Fibroblast of skin of back (primary cell): ENCODE measurements at regions not wholly inside any gene's neighbourhood (a gene's known extent, or its start where the extent isn't known, plus 50 kb on each side); places are given as distances from the start of the nearest gene placed in this dataset.

Source experiments
- DNase-seq: peaks from one replicate; pipeline ENCODE4 v3.0.0-alpha.2; 2013

DNA sequence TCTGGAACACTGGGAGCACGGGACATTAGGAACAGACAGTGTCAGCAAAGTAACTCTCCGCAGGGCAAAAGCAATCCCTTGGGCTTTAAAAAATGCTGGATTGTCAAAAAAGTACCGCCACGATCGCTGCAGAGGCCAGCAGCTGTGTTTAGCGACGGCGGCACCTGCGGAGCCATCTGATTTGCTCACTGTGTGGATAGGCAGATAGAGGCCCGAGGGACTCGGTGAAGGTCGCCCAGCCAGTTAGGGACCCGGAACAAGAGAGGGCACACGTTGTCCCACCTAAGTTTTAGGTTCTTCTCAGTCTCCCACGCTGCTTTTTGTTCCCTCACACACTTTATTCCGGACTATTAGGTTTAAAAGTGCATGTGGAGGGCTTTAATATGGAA is 238.3 kb downstream of the TEX29 start:
- no peak for DNase-seq

DNA sequence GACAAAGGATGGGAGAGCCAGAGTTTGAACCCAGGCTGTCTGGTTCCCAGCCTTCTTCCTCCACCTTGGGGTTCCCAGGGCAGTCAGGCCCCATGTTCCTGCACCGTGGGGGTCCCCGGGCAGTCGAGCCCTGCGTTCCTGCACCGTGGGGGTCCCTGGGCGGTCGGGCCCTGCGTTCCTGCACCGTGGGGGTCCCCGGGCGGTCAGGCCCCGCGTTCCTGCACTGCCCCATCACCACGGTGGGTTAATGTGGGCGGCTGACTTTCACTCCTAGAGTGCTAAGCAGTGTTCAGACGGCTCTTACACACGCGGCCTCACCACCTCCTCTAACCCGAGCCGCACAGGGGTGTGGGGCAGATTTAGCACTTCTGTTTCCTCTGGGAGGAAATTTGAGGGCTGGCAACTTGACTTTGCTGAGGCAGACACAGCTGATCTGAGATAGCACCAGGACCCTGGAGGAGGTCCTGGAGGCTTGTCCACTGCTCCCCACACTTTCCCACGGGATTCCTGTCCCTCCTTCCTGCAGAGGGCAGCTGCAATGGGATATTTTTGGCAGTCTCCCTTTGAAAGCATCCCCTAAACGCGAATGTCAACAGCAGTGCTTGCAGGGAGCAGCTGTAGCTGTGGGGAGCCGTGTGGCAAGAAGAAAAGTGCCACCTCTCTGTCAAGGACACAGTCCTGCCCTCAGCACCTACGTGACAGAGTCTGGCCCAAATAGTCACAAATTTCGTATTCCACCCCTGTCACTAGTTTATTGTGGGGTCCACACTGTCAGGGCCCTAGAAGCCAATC is 239.4 kb downstream of the TEX29 start:
- DNase-seq, result no peak

GRCh38 chr13:111561091-111561781 is 240.8 kb downstream of the TEX29 start:
- no peak for DNase-seq

DNA sequence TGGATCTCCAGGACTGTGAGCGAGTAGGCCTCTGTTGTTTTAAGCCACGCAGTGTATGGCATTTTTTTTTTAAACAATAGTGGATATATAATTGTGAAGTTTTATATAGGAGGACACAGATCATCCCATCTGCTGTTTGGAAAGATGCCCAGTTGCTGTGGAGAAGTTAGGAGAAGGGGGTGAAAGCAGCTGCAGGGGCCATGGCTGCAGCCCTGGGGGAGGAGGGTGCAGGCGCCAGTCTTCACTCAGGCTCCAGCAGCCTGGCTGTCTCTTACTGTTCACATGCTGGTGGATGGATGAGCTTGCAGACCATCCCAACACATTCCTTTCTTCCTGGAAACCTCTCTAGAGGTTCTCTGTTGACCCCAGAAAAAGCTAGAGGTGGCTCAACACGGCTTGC is 242.3 kb downstream of the TEX29 start:
- no peak for DNase-seq

- DNase-seq, result no peak
Observed at GRCh38 chr13:111564606-111565005, 244.2 kb downstream of the TEX29 start.

DNA sequence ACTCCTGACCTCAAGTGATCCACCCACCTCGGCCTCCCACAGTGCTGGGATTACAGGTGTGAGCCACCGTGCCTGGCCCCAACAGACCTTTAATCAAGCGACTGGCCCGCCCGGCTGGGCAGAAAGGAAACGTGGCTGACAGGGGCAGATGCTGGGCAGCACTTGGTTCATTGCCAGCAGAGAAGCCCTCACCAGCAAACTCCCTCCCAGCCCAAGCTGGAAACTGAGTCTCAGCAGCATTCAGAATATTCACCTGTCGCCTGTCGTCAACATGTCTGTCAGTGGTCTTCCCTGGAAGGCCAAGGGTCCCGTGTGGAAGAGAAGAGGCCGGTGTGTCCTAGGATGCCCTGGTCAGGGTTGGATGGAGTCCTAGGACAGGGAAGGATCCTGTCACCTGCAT is 245.0 kb downstream of the TEX29 start:
- DNase-seq, result no peak

DNA sequence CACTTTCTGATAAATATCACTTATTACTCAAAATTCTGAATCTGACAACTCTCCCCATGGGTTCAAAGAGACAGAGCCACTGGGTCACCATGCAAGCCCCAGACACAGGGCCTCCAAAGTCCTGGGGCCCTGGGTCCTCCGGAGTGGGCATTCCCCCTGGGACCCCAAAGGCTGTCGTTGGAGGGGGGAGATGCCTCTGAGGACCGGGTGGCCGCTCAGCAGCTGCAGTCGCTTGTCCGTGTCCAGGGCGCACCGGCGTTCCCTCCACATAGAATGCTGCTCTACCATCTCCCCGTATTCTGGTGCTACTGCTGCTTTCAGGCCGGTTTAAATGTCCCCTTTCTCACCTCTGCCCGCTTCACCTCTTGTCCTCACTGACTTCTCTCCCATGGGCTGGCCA is 246.1 kb downstream of the TEX29 start:
- DNase-seq, result no peak

DNA sequence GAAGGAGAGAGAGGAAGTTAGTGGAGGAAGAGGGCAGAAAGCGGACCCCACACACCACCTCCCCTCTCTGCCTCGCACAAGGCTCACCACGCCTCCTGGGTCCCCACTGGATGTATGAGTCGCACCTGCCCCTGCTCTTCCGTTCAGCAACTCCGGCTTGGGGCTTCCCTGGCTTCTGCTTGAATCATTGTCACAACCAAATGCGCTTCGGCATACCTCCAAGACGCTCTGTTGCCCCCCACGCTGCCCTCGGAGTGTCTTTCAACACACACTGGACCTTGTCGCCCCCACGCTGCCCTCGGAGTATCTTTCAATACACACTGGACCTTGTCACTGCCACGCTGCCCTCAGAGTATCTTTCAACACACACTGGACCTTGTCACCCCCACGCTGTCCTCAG is 247.2 kb downstream of the TEX29 start:
- no peak for DNase-seq

DNA sequence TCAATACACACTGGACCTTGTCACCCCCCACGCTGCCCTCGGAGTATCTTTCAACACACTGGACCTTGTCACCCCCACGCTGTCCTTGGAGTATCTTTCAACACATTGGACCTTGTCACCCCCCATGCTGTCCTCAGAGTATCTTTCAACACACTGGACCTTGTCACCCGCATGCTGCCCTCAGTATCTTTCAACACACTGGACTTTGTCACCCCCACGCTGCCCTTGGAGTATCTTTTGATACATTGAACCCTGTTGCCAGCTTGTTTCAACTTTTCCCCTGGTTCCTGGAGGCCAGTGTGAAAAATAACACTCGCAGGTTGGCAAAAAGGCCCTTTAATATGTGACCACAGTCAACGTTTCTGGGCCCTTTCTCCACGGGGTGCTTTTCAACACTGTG is 247.8 kb downstream of the TEX29 start:
- no peak for DNase-seq

DNA sequence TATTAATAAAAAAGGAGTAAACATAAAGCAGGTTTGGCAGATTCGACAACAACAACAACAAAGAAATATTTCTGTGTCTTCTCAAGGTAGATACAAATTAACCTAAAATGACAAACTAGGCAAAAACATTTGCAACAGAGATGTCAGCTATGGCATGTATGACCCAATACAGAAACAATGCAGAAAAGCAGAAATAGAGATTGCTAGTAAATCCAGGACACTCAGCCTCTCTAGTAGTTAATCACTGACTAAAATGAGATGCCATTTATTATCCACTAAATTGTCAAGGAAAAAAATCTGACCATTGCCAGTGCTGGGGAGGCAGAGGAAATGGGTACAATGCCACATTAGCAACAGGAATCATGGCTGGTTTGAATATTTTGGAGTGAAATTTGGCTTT is 250.5 kb downstream of the TEX29 start:
- DNase-seq, result no peak

- DNase-seq, result no peak
Observed at GRCh38 chr13:111572956-111573761, 252.7 kb downstream of the TEX29 start.

- no peak for DNase-seq
Observed at GRCh38 chr13:111573801-111574200, 253.4 kb downstream of the TEX29 start.

GRCh38 chr13:111575276-111575675 is 254.8 kb downstream of the TEX29 start:
- no peak for DNase-seq

DNA sequence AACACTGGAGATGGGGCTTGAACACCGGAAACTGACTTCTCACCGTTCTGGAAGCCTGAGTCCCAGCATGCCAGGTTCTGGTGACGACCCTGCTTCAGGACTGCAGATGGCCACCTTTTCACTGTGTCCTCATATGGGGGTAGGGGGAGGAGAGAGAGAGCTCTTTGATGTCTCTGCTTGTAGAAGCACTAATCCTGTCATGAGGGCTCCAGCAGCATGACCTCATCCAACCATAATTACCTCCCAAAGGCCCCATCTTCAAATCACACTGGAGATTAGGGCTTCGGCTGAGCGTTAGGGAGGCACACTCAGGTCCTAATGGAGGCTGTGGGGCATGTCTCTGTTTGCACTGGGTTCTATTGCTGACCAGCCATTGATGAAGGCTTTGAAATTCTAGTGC is 255.3 kb downstream of the TEX29 start:
- DNase-seq, result no peak

GRCh38 chr13:111577208-111577828 is 256.9 kb downstream of the TEX29 start:
- DNase-seq, result no peak

DNA sequence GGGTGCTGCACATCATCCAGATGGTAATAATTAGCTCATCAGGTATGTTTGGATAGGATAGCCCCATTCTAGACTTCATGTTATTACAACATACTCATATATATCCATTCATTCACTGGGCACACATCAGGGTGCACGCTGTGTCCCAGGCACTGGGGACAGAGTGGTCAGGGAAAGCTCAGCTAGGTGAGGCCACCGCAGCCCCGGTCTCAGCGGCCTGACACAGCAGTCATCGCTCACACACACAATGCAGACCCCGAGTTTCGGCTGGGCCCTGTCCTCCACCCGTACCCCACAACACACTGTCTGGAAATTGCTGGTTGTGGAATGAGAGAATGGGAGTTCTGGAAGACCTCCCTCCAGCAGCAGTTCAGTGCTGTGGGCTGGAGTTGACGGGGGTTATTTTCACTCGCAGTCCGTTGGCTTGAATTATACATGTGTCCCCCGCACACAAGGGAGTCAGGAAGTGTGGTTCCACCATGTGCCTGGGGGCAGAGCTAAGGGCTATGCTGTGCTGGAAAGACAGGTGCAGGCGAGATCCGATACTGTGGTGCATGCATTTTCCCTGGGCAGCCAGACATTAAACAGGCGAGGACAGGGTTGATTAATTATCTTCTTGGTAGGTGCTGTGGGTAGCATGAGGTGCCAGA is 257.6 kb downstream of the TEX29 start:
- DNase-seq, result no peak

DNA sequence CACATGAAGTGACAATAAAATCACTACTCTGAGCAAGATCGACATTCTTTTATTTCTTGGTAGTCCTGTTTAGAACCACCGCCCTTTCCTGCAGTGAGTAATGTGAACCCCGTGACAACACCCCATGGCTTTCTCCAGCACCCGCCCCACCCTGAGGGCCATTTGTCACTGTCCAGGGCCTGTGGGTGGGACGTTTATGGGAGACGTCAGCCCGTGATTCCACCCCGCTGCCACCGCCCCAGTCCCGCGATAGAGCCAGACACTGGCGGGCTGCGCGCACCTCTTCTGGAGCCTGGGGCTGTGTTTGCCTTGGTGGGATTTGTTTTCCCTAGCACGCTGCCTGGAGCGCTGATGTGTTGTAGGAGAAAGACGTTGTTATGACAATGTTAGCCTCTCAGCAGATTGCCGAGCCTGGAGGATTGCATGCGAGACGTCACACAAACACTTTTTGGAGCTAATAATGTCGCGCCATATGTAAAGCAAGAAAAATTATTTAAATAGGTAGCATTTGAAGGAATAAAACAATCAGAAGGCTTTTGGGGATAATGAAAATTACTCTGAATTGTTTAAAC is 263.7 kb downstream of the TEX29 start:
- DNase-seq, result no peak

DNA sequence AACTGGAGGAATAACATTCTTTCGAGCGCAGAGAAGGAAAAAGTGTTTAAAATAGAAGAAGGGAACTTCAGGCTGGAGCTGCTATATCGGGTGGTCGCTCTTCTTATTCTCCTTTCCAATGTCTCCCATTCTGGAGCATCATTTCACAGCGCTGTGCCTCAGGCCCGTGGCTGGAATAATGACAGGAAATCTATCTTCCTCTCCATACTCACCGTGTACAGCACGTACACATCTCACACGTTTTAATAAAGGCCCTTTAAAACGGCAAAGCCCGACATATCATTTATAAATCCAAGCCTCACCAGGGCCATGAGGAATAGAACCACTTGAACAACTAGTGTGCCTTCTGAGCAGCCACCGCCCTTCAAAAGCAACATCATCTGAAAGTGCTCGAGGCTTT is 264.4 kb downstream of the TEX29 start:
- no peak for DNase-seq

GRCh38 chr13:111586291-111586690 is 265.8 kb downstream of the TEX29 start:
- no peak for DNase-seq

GRCh38 chr13:111587249-111587648 is 266.8 kb downstream of the TEX29 start:
- no peak for DNase-seq

DNA sequence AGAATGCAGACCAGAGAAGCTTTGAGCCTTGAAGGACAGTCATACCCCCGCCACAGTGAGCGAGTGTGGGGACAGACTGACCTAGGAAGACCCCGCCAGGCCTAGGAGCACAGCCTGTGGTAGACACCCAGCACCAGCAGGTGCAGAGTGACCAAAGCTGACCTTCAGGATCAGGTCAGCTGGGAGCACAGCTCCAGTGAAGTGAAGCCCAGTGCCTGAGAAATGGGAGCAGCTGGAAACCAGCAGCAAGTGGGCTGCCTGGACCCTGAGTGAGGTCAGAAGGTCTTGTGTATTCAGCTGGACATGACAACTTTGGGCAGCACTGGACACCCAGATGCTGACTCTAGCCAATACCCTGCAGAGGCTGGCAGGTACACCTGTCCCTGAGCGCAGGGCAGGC is 268.9 kb downstream of the TEX29 start:
- no peak for DNase-seq

DNA sequence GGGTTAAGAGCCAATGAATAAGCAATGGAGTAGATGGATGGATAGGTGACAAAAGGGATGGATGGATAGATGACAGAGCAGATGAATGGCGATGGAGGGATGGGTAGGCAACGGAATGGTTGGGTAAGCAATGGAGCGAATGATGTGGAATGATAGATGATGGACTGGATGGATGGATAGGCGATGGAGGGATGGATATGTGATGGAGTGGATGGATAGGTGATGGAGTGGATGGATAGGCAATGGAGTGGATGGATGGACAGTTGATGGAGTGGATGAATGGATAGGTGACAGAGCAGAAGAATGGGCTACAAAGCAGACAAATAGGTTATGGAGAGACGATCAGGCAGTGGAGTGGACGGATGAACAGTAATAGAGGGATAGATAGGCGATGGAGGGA is 269.6 kb downstream of the TEX29 start:
- DNase-seq, result no peak
